ENCODE measurements at regions not wholly inside any gene's neighbourhood (a gene's known extent, or its start where the extent isn't known, plus 50 kb on each side); places are given as distances from the start of the nearest gene placed in this dataset.

GRCh38 chr14:105993814-105994213 lies 467.4 kb downstream of the TMEM121 start:
- TF ChIP-seq YY1 (IDR thresholded peaks at IDR 0.05; ENCODE audit: insufficient read depth, insufficient read length) (no peak), SUZ12 (IDR thresholded peaks at IDR 0.05; ENCODE audit: extremely low read depth, insufficient read depth, insufficient read length) (no peak), ZNF274 (IDR thresholded peaks at IDR 0.05; ENCODE audit: low read depth, low read length) (no peak)

Data from NT2/D1 (cell line).